ENCODE measurements at regions not wholly inside any gene's neighbourhood (a gene's known extent, or its start where the extent isn't known, plus 50 kb on each side); places are given as distances from the start of the nearest gene placed in this dataset.

DNA sequence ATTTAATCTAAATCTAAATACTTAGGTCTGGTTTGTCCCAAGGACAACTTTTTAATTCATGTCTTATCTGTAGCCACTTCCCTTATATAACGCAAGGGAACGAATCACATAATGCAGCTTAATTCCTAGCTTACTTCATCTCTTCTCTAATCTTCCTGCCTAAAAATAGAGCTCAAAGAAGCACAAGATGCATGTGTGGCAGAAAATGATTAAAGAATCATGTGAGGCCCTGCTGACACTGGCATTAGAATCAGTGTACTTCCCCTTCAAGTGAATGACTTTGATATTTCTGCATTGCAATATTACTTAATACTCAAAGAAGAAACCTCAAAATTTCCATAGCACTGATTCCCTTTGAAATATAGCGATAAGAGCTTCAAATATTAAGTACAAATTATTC lies 317.9 kb upstream of the FTMT start:
- DNase-seq (ENCODE audit: low read depth), result no peak
- no peak overlapping the region for H3K4me3 ChIP-seq (ENCODE audit: low read length)
- TF ChIP-seq, protein P1, sequence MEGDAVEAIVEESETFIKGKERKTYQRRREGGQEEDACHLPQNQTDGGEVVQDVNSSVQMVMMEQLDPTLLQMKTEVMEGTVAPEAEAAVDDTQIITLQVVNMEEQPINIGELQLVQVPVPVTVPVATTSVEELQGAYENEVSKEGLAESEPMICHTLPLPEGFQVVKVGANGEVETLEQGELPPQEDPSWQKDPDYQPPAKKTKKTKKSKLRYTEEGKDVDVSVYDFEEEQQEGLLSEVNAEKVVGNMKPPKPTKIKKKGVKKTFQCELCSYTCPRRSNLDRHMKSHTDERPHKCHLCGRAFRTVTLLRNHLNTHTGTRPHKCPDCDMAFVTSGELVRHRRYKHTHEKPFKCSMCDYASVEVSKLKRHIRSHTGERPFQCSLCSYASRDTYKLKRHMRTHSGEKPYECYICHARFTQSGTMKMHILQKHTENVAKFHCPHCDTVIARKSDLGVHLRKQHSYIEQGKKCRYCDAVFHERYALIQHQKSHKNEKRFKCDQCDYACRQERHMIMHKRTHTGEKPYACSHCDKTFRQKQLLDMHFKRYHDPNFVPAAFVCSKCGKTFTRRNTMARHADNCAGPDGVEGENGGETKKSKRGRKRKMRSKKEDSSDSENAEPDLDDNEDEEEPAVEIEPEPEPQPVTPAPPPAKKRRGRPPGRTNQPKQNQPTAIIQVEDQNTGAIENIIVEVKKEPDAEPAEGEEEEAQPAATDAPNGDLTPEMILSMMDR (conservative IDR thresholded peaks at IDR 0.05; ENCODE audit: low read length), result no peak

DNA sequence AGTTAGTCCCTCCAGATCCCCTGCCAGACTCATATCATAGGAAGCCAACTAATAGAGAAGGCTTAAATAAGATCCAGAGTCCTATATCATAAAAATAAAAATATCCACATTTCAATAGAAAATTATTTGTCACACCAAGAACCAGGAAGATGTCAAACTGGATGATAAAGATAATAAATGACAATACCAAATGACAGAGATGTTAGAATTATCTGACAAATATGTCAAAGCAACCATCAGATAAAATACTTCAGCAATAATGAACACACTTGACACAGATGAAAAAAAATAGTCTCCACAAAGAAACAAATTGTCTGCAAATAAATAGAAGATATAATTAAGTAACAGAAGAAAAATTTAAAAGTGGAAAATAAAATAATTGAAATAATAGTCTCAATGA lies 300.7 kb upstream of the FTMT start:
- DNase-seq (ENCODE audit: low read depth), result no peak
- TF ChIP-seq, protein P1 (conservative IDR thresholded peaks at IDR 0.05; ENCODE audit: low read length), result no peak
- H3K4me3 ChIP-seq (ENCODE audit: low read length), result no peak overlapping the region

DNA sequence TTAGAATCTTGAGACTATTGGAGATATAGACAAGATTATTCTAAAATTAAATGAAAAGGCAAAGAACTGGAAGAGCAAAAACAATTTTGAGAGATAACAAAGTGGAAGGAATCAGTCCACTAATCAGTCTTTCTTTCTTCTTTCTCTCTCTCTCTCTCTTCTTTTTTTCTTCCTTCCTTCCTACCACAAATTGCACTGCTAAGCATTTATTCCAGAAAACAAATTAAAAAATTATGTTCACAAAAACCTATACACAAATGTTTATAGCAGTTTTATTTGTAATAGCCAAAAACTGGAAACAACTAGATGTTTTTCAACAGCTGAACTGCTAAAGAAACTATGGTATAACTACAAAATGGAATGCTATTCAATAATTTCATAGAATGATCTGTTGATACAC lies 291.9 kb upstream of the FTMT start:
- DNase-seq (ENCODE audit: low read depth), result no peak
- no peak overlapping the region for H3K4me3 ChIP-seq (ENCODE audit: low read length)
- TF ChIP-seq, protein P1 (conservative IDR thresholded peaks at IDR 0.05; ENCODE audit: low read length), result no peak

DNA sequence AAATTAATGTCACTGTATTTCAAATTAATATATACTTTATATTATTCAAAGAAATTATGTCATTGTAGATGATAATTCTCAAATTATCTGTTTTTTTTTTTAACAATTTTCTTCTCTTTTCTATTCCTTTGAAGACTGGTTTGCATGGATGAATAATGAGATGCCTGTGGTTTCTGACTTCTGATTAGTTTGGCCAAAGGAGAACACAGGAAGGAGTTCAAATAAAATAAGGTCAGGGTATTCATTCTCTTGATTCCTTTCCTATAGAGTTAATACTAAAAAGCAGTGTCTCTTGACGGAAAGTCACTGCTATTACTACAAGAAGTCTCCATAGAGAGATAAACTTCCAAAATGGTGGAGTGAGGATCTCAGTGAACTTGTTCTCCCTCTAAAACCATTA lies 279.6 kb upstream of the FTMT start:
- no peak for DNase-seq (ENCODE audit: low read depth)
- no peak overlapping the region for H3K4me3 ChIP-seq (ENCODE audit: low read length)
- TF ChIP-seq, protein P1 (conservative IDR thresholded peaks at IDR 0.05; ENCODE audit: low read length), result no peak

DNA sequence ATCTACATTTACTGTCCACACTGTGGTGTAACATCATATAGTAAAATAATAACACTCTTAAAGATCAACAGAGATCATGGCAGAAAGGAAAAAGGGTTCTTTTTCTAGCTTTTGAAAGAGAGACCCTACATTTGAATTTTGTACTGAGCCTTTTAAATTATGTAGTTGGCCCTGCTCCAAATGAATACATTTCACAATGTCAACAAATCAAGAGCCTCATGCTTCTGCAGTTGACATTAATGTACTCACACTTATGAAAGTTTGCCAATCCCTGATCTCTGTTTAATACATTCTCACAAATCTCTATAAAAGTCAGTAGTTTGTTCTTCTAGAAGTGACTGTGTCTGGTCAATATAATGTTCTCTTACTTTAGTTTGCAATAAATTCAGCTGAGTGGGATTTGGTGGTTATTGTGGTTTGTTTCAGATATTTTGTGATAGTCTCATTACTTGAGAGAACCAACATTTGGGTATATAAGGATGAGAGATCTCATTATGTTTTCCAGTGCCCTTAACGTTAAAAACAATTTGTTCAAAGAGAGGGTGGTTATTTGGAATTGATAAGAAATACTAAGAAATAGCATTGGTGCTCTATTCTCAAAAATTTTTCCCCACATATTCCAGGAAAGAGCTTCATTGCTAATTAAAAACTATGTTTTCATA lies 277.8 kb upstream of the FTMT start:
- H3K4me3 ChIP-seq (ENCODE audit: low read length), result no peak overlapping the region
- TF ChIP-seq, protein P1 (conservative IDR thresholded peaks at IDR 0.05; ENCODE audit: low read length), result no peak
- DNase-seq (ENCODE audit: low read depth), result no peak

DNA sequence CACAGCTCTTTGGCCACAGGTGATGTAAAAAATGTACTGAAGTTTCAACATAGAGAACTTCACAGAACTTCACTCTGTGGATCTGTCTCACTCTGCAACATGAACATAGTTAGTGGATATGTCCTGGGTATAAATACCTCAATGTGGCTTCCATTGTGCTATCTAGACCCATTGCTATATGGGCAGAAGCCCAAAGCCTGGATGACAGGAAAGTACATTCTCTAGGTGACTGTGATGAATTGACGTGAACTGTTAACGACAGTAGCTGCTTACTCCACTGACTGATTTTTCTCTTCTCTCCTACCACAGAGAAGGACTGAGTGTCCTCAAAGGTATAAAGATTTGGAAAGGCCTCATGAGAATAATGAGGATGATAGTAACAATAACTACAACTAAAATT lies 270.1 kb upstream of the FTMT start:
- DNase-seq (ENCODE audit: low read depth), result no peak
- TF ChIP-seq, protein P1 (conservative IDR thresholded peaks at IDR 0.05; ENCODE audit: low read length), result no peak
- no peak overlapping the region for H3K4me3 ChIP-seq (ENCODE audit: low read length)

DNA sequence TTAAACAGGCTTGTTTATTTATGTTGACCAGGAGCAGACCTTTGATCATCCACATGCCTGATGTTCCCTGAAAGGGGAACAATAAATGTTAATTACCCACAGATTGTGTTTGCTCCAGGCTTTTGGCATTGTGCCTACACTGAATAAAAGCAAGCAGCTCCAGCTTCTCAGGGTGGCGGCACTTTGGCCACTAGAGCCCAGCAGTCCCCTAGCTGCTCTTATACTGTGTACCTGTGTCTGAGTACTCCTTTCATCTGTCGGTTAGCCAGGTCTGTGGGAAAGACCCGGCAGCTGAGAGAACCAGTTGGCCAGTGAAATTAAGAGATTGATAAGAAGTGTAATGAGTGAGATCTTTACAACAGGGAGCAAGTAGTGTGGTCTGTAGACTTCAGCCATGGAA lies 254.8 kb upstream of the FTMT start:
- TF ChIP-seq, protein P1 (conservative IDR thresholded peaks at IDR 0.05; ENCODE audit: low read length), result no peak
- no peak for DNase-seq (ENCODE audit: low read depth)
- no peak overlapping the region for H3K4me3 ChIP-seq (ENCODE audit: low read length)
